ENCODE measurements at regions not wholly inside any gene's neighbourhood (a gene's known extent, or its start where the extent isn't known, plus 50 kb on each side); places are given as distances from the start of the nearest gene placed in this dataset.

DNA sequence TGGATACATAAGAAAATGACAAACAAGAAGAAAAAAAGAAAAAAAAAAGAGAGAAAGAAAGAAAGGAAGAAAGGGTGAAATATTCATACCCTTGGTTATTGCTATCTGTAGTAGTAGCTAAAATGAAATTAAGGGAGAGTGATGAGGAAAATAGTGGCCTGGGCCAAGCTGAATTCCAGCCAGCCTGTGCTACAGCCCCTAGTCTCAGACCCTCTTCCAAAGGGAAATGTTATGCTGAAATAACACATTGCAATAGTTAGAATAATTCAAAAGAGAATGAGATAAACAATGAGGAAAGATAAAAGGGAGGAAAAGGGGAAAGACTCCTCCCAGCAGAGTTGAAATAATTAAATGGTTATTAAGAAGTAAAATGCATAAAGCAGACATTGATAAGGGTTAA is 268.4 kb upstream of the ROBO1 start:
- no peak overlapping the region for H3K27ac ChIP-seq (ENCODE audit: low read depth, low read length, poor library complexity, severe bottlenecking)
- DNase-seq (ENCODE audit: low spot score), result no peak
- ChIA-PET POLR2A (no interaction called here), CTCF (ENCODE audit: unreplicated experiment) (no interaction called here)
- H2AFZ ChIP-seq (ENCODE audit: low read length), result no peak overlapping the region
- BruUV-seq (replicated peaks), result no TSS peak
- TF ChIP-seq EZH2phosphoT487 (IDR thresholded peaks at IDR 0.05; ENCODE audit: borderline replicate concordance, low read depth, low read length) (no peak), CTCF (conservative IDR thresholded peaks at IDR 0.05; ENCODE audit: low read length) (no peak)
- no peak overlapping the region for H3K4me2 ChIP-seq (ENCODE audit: low read length)
- no peaks in the 10 kb centered on the region for H3K36me3 ChIP-seq (ENCODE audit: insufficient read depth, low read length)
- H3K9me2 ChIP-seq (ENCODE audit: insufficient read depth, low read length), result no peaks in the 10 kb centered on the region
- H3K9me3 ChIP-seq (ENCODE audit: low read length), result no peaks in the 10 kb centered on the region
- intact Hi-C loops (cut with micrococcal nuclease; ENCODE audit: unreplicated experiment), result no loop called here
- no peaks in the 10 kb centered on the region for H3K4me1 ChIP-seq (ENCODE audit: insufficient read depth, low read length, poor library complexity, severe bottlenecking)
- no peak overlapping the region for H3K4me3 ChIP-seq (ENCODE audit: low read depth, low read length, poor library complexity, severe bottlenecking)
- no peaks in the 10 kb centered on the region for H3K79me2 ChIP-seq (ENCODE audit: insufficient read depth, low read depth, low read length)
- H4K20me1 ChIP-seq (ENCODE audit: insufficient read depth, low read length), result no peaks in the 10 kb centered on the region

DNA sequence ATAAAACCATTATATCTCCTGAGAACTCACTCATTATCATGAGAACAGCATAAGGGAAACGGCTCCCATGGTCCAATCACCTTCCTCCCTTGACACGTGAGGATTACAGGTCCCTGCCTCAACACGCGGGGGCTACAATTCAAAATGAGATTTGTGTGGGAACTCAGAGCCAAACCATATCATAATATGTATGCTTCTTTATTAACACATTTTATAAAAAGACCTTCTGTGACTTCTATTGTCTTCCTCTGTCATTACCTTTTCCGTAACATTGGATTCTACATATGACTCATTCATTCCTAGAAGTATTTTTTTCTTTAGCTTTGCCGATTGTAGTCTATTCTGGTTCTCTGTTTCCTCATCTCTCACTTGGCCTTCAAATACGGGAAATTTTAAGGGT is 267.2 kb upstream of the ROBO1 start:
- Histone ChIP-seq H3K9me3 (ENCODE audit: low read length) (no peaks in the 10 kb centered on the region), H3K4me1 (ENCODE audit: insufficient read depth, low read length, poor library complexity, severe bottlenecking) (no peaks in the 10 kb centered on the region), H3K4me2 (ENCODE audit: low read length) (no peak overlapping the region), H4K20me1 (ENCODE audit: insufficient read depth, low read length) (no peaks in the 10 kb centered on the region), H3K27ac (ENCODE audit: low read depth, low read length, poor library complexity, severe bottlenecking) (no peak overlapping the region), H2AFZ (ENCODE audit: low read length) (no peak overlapping the region), H3K36me3 (ENCODE audit: insufficient read depth, low read length) (no peaks in the 10 kb centered on the region), H3K79me2 (ENCODE audit: insufficient read depth, low read depth, low read length) (no peaks in the 10 kb centered on the region), H3K9me2 (ENCODE audit: insufficient read depth, low read length) (no peaks in the 10 kb centered on the region), H3K4me3 (ENCODE audit: low read depth, low read length, poor library complexity, severe bottlenecking) (no peak overlapping the region)
- TF ChIP-seq CTCF (conservative IDR thresholded peaks at IDR 0.05; ENCODE audit: low read length) (no peak), EZH2phosphoT487 (IDR thresholded peaks at IDR 0.05; ENCODE audit: borderline replicate concordance, low read depth, low read length) (no peak)
- no peak for DNase-seq (ENCODE audit: low spot score)
- intact Hi-C loops (cut with micrococcal nuclease; ENCODE audit: unreplicated experiment), result no loop called here
- CTCF ChIA-PET (ENCODE audit: unreplicated experiment), result no interaction called here
- POLR2A ChIA-PET, result no interaction called here
- BruUV-seq (replicated peaks), result no TSS peak

- H3K27ac ChIP-seq (ENCODE audit: low read depth, low read length, poor library complexity, severe bottlenecking), result no peak overlapping the region
- H3K4me1 ChIP-seq (ENCODE audit: insufficient read depth, low read length, poor library complexity, severe bottlenecking), result no peaks in the 10 kb centered on the region
- BruUV-seq (replicated peaks), result no TSS peak
- H3K9me2 ChIP-seq (ENCODE audit: insufficient read depth, low read length), result no peaks in the 10 kb centered on the region
- DNase-seq (ENCODE audit: low spot score), result no peak
- no peak overlapping the region for H2AFZ ChIP-seq (ENCODE audit: low read length)
- no peak overlapping the region for H3K4me3 ChIP-seq (ENCODE audit: low read depth, low read length, poor library complexity, severe bottlenecking)
- H3K4me2 ChIP-seq (ENCODE audit: low read length), result no peak overlapping the region
- no peaks in the 10 kb centered on the region for H3K36me3 ChIP-seq (ENCODE audit: insufficient read depth, low read length)
- intact Hi-C loops (cut with micrococcal nuclease; ENCODE audit: unreplicated experiment), result no loop called here
- H4K20me1 ChIP-seq (ENCODE audit: insufficient read depth, low read length), result no peaks in the 10 kb centered on the region
- H3K79me2 ChIP-seq (ENCODE audit: insufficient read depth, low read depth, low read length), result no peaks in the 10 kb centered on the region
- peaks cover 8% of the 10 kb centered on the region; the same call in 1 of the 2 replicates for H3K9me3 ChIP-seq (ENCODE audit: low read length)
- ChIA-PET CTCF (ENCODE audit: unreplicated experiment) (no interaction called here), POLR2A (no interaction called here)
- no peak for TF ChIP-seq CTCF (conservative IDR thresholded peaks at IDR 0.05; ENCODE audit: low read length)
- no peak for TF ChIP-seq EZH2phosphoT487 (IDR thresholded peaks at IDR 0.05; ENCODE audit: borderline replicate concordance, low read depth, low read length)
Measured at GRCh38 chr3:80023010-80023409, 255.2 kb upstream of the ROBO1 start.
